NCI-H1105 (cell line): ENCODE measurements at regions not wholly inside any gene's neighbourhood (a gene's known extent, or its start where the extent isn't known, plus 50 kb on each side); places are given as distances from the start of the nearest gene placed in this dataset.

ENCODE experiments used
- DNase-seq: peaks from one replicate; lab custom pipeline; 2025; lab: John Stamatoyannopoulos, UW

DNA sequence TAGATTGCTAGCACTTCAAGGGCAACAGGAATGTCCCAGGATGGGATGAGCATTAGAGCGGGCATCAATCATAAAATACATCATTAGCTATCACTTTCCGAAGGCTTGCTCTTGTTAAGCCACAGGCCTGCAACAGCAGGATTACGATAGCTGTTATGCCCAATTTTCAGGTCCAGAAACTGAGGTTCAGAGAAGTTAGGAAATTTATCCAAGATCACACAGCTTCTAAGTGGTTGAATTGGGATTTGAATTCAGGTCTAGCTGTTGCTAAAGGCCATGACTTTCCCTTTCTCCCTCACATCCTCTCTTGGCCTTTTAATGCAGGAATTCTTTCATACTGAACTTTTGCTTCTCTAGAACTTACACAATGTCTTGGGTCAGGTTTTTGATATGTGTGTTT lies 119.4 kb upstream of the ERCC6L2 start:
- DNase-seq = no peak

DNA sequence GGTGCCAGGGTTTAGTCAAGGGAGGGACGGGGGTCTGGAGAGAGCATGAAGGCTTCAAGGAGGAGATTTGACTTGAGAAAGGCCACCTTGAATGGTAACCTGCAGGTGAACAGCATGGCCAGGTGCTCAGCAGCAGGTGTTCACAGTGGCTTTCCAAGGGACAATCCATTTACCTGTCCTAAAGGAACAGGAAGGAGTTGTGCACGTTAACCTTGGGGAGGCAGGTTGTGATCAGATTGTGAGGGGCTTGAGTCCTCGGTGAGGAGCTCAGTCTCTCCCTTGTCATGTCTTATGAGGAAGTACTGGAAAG lies 120.1 kb upstream of the ERCC6L2 start:
- no peak for DNase-seq

DNA sequence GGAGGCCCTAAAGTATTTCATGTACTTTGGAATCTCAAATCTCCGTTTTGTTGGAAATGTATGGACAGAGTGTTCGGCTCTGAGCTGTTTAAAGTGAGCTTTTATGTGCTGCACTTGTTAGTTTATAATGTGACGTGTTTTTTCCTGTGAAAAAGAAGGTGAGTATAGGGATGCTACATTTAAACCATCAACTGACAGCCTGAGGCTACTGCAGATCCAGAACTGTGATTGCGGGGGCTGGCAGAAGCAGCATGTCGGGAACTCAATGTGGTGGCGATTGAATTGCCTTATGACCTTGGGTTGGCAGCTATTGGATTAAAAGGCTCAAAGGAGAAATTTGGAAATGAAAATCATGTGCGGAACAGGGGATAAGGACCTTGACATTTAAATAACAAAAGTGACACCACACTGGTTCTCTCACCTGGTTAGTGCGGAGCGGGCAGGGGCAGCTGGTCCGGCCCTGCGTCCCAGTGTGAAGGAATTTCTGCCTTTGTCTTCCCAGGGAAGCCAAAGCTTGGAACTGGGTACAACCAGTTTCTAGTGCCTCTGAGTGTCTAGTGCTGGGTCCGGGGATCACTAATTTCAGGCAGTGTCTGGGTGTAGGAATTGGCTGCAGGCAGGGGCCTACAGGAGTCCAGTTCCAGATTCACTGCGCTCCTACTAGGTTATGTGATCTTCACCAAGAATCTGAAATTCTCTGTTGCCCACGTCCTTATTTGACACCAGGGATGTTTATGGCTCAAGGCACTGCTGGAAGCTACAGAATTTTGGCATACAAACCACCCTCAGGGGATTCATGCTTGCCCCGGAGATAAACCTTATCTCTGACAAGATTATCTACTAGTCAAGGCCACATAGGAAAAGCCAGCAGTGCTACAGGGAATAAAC lies 120.7 kb upstream of the ERCC6L2 start:
- DNase-seq = no peak

DNA sequence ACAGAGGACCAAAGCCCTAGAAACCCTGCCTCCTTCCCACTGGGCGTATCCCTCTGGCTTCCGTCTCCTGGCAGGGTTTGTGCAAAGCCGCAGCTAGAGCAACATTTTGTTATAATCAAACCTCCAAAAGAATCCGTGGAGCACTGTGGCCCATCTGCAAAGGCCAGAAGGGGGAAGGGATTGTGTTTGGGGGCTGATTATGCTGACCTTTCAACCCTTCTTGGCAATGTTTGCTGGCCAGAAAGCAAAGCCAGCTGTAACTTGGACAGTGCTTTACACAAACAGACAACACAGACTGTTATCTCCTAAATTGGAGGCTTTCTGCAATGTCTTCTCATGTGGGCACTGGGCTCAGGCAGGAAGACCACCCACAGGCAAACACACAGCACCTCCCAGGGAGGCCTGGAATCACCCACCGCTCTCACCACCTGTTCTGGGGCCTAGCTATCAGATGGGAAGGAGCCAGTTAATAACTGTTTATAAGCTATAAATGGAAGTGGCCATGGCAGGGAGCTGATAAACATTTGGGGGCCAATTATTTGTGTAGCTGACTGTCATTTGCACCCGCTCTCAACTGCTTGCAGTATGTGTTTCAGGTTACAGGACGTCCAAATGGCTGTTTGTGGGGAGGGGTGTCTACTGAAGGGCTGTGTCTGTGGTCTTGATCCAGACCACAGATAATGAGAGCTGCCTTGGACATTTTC lies 121.6 kb upstream of the ERCC6L2 start:
- no peak for DNase-seq

DNA sequence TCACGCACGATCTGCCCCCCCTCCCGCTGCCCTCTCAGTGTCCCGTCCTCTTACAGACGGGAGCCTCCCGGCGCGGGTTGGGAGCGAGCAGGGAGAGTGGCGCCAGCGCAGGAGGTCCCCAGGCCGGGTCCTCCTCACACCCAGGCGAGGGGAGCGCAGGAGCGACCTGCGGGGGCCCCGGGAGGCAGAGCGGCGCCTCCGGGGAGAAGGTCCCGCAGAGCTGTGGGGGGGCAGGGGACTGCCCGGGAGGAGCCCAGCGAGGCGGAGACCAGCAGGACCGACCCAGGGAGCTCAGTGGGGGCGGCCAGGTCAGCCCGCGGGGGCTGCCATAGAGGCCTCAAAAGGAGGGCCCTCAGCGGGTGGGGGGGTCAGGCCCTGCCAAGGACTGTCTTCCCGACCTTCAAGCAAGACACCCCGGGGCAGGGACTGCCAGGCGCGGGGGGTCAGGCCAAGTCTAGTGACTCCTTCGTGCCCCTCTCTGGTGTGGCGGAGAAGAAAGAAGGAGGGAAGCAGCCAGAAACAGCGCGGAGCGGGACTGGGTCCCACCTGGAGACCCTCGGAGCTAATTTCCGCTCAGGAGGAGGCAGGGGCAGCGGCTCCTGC lies 123.3 kb upstream of the ERCC6L2 start:
- DNase-seq = no peak

DNA sequence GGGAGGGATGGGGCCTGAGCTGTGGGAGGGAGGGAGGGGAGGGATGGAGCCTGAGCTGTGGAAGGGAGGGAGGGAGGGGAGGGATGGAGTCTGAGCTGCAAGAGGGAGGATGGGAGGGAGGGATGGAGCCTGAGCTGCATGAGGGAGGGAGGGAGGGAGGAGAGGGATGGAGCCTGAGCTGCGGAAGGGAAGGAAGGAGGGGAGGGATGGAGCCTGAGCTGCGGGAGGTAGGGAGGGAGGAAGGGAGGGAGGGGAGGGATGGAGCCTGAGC lies 124.0 kb upstream of the ERCC6L2 start:
- no peak for DNase-seq

DNA sequence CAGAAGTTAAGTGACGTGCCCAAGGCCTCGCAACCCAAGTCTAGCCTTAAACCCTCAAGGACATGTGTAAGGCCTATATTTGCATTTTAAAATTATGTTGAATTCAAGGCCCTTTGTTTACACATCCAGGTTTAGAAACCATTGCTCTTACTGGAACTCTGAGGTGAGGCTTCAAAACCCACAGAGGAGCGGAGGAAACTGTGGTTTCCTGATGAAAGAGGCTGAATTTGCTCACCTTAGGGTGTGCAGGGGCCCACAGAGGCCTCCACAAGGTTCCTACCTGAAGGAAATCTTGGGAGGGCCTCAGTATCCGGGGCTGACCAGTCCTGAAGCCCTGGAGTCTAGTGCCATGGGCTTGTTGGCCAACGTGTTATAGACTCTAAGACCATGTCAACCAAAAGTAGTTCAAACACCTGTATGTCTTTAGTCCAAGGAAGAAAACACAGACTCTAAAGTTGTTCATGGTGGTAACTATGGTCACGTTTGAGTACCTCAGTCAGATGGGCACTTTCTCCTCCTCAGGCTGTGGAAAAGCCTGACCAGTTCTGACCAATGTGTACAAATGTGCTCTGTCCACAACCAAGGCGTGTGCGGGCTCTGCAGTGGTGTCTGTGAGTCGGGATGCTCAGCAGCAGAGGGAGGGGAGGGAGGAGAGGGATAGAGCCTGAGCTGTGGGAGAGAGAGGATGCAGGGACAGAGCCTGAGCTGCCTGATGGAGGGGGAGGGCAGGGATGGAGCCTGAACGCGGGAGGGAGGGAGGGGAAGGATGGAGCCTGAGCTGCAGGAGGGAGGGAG lies 124.6 kb upstream of the ERCC6L2 start:
- no peak for DNase-seq

DNA sequence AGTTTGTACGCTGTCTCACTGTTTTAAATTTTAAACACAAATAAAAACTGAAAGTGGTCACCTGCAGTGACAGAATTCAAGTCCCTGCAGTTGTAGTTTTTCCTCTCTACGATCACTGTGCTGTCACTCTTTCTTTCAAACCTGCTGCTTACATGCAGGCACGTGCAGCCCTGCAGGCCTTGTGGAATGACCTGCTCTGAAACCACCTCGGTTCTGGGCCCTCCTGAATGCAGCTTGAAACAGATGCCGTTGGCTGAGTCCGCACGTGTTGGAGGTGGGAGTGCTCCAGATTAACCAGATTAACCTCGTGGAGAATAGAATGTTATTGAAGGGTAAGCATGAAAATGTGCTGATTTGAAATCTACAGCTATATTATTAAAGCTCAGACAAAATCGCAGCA lies 126.0 kb upstream of the ERCC6L2 start:
- no peak for DNase-seq

DNA sequence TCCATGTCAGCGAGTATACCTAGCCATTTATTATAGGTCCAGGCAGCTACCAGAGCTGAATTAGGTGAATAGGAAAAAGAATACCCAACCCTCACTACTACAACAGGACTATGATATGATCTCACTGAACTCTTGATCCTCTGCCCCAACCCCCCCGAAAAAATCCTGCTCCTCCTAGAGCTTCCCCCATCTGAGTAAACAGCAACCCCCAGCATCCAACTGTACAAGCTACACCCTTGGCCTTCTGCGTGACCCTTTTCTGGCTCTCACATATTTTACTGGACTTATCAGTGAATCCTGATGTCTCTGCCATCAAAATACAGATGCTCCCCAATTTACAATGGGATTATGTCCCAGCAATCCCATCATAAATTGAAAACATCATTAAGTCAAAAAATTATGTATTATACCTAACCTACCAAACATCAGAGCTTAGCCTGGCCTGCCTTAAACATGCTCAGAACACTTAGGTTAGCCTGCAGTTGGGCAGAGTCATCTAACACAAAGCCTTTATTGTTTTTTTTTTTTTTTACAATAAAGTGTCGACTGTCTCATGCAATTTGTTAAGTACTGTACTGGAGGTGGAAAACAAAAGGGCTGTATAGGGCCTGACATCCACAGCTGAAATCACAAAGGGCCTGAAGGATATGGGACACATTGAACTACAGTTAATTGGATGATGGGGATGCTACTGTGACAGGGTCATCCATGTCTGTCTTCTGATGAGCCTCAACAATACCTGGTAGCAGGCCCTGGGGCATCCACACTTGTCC lies 128.9 kb upstream of the ERCC6L2 start:
- DNase-seq = no peak

DNA sequence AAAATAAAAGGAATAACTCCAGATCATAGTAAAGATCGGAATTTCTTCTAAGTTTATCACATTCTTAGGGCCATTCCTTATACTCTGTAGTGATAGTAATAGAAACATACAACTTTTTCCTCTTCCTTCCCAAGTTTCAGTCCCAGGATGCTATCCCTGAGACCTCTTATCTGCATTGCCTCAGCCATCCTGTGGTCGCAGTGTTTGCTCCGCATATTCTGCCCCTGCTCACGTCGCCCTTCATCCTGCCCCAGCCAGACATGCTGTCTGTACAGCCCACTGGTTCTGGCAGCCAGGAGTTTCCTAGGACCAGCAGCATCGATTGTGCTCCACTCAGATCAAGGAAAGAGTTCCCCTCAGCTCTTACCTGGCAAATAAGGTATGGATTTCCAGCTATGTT lies 132.7 kb upstream of the ERCC6L2 start:
- no peak for DNase-seq

DNA sequence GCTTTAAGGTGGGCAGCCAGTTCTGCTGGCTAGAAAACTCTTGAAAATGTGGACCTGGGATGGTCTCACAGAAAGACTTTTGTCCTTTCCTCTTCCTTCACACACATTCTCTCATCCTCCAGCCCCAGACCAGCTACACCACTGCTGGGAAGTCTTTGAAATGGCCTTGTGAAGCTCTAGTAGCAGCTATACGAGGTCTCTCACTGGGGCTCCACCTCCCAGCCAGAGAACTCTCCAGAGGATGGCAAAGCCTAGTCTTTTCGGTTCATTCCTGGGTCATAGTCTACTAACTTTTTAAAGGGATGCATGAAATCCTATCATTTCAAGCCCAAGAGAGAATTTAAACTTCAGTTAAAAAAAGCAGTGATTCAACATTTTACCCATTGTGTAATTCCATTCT lies 133.9 kb upstream of the ERCC6L2 start:
- DNase-seq = no peak

DNA sequence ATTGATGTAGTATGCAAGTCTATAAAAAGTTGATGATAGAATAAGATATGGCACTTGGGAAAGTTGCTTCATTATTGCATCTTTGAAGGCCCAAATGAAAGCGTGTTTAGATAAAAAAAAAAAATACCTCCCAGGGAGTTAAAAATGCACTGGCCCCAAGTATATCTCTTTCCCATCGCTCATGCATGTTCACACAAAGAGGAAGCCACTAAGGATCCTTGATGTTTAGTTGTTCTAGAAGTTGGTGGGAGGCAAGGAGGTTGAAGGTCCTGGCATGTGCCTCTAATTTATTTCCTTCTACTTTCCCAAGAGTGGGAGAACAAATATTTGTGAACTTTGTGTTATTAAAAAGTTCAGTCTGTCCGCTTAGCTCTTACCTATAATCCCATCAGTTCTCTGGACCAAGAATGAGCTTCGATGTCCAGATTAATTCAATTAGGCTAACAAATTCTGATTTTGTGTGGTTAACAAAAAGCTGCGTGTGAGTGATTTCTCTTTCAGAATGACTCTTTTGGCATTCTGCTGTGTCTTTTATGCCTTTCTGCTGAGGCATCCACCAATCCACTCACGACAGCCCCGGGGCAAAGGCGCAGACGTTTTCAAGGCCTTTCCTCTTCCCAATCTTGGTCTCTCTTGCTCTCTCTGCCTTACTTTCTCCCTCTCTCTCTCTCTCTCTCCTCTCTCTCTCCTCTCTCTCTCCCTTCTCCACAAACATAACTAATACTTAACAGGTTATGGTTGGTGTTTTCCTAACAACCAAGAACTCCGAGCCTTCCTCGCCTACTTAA lies 135.1 kb upstream of the ERCC6L2 start:
- DNase-seq = no peak

DNA sequence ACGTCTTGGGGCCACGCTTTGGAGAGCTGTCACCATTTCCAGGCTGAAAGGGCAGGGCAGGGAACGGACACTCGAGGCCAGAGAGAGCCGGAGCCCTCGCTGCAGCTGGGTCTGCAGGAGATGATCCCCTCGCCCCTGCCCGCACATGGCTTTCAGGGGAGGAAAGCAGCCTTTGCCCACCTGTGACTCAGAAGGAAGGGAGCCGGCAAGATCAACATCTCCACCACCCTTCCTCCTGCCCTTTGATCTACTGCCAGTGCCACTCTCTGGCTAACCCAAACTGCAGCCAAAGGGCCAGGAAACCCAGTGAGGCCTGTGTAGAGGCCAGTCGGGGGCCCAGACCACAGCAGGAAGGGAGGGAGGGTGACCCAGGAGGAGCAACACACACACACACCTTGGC lies 137.1 kb upstream of the ERCC6L2 start:
- DNase-seq = no peak

DNA sequence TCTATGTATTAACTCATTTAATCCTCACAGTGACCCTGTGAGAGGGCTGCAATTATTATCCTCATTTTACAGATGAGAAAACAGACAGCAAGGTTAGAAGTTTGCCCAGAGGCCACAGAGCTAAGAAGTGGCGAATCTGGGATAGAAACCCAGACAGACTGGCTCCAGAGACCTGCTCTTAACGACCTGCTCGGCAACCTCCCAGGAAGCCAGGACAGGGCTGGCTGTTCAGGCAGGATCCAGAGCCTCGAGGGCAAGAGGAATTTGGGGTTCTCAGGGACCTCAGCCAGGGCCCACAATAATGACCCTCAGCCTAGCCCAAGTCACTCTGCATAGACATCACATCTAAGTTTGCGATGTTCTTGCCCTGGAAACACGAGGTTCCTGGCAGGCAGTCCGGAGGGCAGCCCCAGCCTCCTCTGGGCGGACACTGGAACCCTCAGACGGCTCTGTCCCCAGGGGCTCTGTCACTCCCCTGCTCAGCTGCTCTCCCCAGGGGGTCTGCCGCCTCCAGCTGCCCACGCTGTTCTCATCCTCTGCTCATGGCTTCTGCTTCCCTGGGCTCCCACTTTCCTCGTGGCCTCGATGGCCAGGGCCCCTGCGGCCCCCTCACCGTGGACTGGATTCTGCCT lies 138.5 kb upstream of the ERCC6L2 start:
- no peak for DNase-seq

DNA sequence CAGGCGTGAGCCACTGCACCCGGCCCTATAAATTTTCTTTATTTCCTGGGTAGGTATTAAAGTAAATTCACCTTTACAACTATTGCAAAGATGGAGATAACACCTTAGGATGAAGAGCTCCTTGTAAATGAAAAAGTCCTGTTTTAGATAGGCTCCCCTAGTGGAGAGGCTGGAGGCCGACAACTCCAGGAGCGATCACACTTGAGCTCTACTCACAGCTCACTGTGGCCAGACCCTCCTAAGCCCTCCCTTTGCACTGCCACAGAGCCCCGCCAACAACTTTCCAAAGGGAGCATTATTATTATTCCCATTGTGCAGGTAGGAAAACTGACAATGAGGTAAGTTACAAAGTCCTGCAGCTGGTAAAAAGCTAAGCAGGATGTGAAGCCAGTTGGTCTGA lies 139.1 kb upstream of the ERCC6L2 start:
- DNase-seq = no peak

DNA sequence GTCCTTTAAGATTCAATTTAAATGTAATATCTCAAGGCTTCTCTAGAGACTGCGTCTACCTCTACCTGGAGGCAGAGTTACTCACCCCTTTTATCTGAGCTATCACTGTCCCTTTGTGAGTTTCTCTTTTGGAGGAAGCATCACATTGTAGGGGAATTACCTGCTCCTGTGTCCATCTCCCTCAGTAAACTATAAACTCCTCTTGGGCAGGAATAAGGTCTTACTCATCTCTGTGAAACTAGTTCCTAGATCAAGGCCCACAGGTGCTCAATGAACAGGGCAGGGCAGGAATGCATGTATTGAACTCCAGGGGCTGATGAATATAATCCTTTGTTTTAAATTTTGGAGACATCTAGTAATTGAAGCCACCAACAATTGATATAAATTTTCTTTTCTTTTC lies 139.8 kb upstream of the ERCC6L2 start:
- DNase-seq = no peak

DNA sequence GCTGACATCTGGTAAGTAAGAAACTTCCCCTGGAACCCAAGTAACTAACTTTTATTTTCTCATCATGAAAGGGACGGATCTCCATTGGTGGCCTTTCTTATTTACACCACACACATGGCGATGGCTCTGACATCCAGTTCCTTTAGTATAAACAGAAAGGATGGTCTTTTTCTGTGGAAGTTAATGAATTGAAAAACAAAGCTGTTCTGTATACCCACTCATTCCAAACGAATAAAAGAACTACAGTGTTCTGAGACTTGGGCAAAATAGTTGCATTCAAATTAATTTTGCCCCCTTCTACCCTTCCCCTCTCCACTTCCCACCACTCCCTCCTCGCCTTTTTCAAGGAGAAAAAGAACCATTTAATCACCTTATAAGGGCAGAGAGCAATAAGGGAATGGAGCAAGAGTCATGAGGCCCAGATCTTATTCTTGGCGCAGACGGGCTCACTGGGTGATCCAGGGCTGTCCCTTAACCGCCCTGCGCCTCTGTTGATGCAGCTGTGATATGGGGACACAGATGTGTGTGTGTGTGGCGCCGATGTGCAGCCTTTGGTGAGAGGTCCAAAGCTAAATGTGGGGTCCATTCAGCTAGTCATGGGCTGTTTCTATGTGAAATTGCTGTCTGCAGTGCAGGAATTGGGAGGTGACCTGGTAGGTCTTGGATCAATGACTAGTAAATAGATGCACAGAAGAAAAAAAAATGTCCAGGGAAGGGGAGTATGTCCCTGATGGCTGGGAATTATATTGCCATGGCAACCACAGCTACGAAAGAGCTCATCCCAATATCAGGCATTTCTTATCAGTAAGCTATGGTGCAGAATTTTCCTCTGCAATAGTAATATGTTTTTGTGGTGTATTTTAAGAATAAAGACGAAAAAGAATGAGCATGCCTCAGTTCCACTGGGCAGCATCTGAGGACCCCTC lies 141.5 kb upstream of the ERCC6L2 start:
- DNase-seq = no peak

DNA sequence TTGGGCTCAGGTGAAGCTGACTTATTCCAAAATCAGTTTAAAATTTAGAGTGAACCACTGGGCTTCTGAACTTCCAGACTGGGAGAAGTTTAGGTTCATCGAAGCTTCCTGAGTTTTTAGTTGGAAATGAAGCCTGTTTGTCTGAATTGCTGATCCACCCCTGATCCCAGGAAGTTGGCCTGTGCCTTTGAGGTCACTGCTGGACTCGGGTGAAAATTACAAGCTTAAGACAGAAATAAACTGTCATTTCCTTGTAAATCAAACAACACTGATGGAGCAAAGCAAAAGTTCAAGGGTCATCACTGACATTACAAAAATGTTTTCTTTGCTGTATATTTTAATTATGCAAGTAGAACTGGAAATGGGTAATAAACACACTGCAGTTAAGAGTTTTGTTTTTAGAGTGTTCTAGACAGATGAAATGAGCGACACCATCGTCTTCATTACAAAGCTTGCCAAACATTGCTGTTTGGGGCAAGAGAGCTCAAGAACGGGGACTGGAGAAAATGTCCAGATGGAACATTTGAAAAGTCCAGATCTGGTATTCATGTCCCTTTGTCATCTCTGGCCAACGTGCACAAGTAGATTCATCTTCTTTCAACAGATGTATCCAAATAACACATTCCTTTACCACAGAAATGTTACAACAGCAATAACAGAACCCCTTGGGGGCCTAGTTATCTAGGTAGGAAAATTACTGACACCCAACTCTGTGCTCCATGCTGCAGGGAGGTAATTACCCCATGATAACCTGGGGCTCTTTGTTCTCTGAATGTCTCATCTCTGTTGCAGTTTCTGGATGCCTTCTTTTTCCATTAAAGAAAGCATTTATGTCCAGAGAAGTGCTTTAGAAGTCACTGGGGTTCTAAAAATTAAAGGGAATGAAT lies 142.4 kb upstream of the ERCC6L2 start:
- no peak for DNase-seq

DNA sequence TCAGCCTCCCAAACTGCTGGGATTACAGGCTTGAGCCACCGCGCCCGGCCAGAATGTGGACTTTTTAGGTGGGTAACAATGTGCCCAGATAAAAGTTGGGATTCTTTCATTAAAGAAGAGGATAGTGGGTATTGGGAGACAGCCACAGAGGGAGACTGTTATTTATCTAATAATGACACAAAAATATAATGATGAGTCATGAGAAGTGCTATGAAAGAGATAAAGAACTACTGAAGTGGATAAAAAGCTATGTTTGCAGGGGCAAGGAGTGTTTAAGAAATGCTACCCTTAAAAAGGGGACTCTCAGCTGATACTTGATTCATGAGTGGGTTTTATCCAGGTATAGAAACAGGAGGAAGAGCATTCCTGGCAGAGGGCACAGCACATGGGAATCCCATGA lies 143.6 kb upstream of the ERCC6L2 start:
- DNase-seq = no peak
